Muscle layer of colon (tissue), 2 donors: ENCODE measurements at regions not wholly inside any gene's neighbourhood (a gene's known extent, or its start where the extent isn't known, plus 50 kb on each side); places are given as distances from the start of the nearest gene placed in this dataset.
"Not testable (repeated sequence)": the region's sequence is repeated elsewhere in the genome, so short reads cannot be mapped to it uniquely, and the experiment has no call there.

Experiments
- H3K27ac ChIP-seq: one replicate; pipeline ENCODE4 v1.7.0; 2013; ENCODE audit warnings: low read depth, mild to moderate bottlenecking, low read length, moderate library complexity
- H3K27me3 ChIP-seq, 2 donors: one replicate each; pipeline ENCODE4 v1.7.0; 2013; ENCODE audit warnings: low read length in 2 of 2, mild to moderate bottlenecking in 2 of 2; ENCODE audit not compliant: insufficient read depth in 2 of 2, control insufficient read depth in 1 of 2
- H3K36me3 ChIP-seq: one replicate; pipeline ENCODE4 v1.7.0; 2013; ENCODE audit warnings: mild to moderate bottlenecking, low read length; ENCODE audit not compliant: insufficient read depth
- H3K4me1 ChIP-seq: one replicate; pipeline ENCODE4 v1.7.0; 2013; ENCODE audit warnings: mild to moderate bottlenecking, low read length; ENCODE audit not compliant: insufficient read depth
- H3K4me3 ChIP-seq, 2 donors: one replicate each; pipeline ENCODE4 v1.7.0; 2013; ENCODE audit warnings: low read length in 2 of 2, low read depth in 1 of 2, mild to moderate bottlenecking in 1 of 2, moderate library complexity in 1 of 2
- H3K9ac ChIP-seq: one replicate; pipeline ENCODE4 v1.7.0; 2013; ENCODE audit warnings: low read length
- H3K9me3 ChIP-seq: one replicate; pipeline ENCODE4 v1.7.0; 2013; ENCODE audit warnings: mild to moderate bottlenecking, low read length
- donor health status: abdominal sarcoma.
- donor health status: Adenocarcinoma of cecum.

DNA sequence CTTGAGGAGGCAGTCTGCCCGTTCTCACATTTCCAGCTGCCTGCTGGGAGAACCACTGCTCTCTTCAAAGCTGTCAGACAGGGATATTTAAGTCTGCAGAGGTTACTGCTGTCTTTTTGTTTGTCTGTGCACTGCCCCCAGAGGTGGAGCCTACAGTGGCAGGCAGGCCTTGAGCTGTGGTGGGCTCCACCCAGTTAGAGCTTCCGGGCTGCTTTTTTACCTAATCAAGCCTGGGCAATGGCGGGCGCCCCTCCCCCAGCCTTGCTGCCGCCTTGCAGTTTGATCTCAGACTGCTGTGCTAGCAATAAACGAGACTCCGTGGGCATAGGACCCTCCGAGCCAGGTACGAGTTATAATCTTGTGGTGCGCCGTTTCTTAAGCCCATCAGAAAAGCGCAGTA lies 414.6 kb upstream of the GRIN3A start:
- H3K4me1 ChIP-seq, H3K36me3 ChIP-seq, H3K9me3 ChIP-seq, H3K4me3 ChIP-seq, H3K9ac ChIP-seq, H3K27ac ChIP-seq, H3K27me3 ChIP-seq: not testable (repeated sequence)

DNA sequence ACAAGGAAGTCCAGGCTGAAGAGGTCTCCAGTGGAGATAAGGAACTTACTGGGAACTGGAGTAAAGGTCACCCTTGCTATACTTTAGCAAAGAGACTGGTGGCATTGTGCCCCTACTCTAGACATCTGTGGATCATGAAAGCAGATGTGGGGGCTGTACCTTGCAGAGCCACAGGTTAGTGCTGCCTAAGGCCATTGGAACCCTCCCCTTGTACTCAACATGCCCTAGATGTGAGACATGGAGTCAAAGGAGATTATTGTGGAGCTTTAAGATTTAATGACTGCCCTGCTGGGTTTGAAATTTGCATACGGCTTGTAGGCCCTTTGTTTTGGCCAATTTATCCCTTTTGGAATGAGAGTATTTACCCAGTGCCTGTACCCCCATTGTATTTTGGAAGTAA lies 397.3 kb upstream of the GRIN3A start:
- Histone ChIP-seq H3K4me3 (no peak overlapping the region), H3K27me3 (no peaks in the 10 kb centered on the region), H3K9ac (no peak overlapping the region), H3K9me3 (no peaks in the 10 kb centered on the region), H3K36me3 (no peaks in the 10 kb centered on the region), H3K4me1 (no peaks in the 10 kb centered on the region), H3K27ac (no peak overlapping the region)

DNA sequence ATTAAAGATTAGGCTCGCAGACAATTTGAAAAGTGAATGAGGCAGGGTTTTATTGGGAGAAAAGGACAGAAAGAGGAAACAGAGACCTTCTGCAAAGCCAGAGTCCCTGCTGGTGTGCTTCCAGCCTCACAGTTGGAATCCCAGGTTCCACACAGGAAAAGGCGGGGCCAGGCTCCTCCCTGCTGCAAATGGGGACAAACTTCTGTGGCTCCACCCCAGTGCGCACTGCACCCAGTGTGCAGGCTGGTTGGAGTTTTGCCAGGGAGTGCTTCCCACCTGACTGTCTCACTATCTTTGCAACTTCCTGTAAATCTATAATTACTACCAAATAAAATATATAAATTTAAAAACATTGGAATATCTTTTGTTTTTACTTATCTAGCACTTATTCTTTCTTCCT lies 386.0 kb upstream of the GRIN3A start:
- H3K4me3 ChIP-seq: no peak overlapping the region
- H3K36me3 ChIP-seq: no peaks in the 10 kb centered on the region
- no peak overlapping the region for H3K9ac ChIP-seq
- H3K9me3 ChIP-seq: no peaks in the 10 kb centered on the region
- no peaks in the 10 kb centered on the region for H3K27me3 ChIP-seq
- no peak overlapping the region for H3K27ac ChIP-seq
- H3K4me1 ChIP-seq: no peaks in the 10 kb centered on the region

DNA sequence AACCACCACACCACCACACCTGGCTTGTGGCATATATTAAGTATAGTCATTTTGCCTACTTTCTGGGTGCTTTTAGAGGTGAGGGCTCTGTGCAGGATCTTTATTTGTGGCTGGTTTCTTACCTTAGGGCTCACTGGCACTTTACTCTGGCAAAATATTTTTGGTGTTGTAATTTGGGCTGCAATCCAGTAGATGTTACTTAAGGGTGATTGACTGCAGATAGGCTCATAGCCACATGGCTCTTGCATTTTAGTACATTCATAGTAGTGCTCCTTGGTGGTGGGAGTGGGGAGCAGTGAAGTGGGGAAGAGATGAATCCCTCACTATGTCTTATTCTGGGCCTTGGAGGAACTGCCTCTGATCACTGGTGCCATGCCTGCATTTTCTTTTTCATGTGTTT lies 376.1 kb upstream of the GRIN3A start:
- Histone ChIP-seq H3K9me3 (no peaks in the 10 kb centered on the region), H3K27me3 (no peaks in the 10 kb centered on the region), H3K36me3 (no peaks in the 10 kb centered on the region), H3K9ac (no peak overlapping the region), H3K27ac (no peak overlapping the region), H3K4me1 (no peaks in the 10 kb centered on the region), H3K4me3 (no peak overlapping the region)

DNA sequence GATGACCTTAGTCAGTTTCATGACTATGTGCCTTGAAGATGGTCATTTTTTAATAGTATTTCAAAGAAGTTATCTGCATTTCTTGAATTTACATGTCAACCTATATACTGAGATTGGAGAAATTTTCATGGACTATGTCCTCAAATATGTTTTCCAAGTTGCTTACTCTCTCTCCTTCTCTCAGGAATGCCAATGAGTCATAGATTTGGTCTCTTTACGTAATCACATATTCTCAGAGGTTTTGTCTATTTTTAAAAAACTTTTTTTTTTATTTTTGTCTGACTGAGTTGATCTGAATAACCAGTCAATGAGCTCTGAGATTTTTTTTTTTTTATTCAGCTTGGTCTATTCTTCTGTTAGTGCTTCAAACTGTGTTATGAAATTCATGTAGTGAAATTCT lies 374.7 kb upstream of the GRIN3A start:
- H3K4me1 ChIP-seq: no peaks in the 10 kb centered on the region
- H3K9me3 ChIP-seq: no peaks in the 10 kb centered on the region
- H3K27me3 ChIP-seq: no peaks in the 10 kb centered on the region
- H3K9ac ChIP-seq: no peak overlapping the region
- no peak overlapping the region for H3K27ac ChIP-seq
- H3K4me3 ChIP-seq: no peak overlapping the region
- no peaks in the 10 kb centered on the region for H3K36me3 ChIP-seq

DNA sequence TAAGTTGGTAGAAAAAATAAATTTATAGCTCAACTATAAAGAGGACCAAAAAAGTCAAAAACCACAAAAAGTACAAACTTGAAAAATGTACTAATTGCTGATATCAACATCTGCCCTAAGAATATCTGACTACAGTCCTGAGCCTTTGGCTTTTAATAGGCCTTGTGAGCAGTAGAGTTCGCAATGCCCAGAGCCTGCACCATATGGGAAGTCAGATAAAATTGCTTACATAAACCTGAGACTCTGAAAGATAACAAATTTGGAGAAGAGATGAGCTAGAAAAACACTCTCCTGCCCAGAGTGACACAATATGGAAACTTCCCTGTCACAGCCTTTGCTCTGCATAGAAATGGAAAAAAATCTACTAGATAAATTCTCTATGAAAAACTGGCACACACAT lies 368.0 kb upstream of the GRIN3A start:
- no peak overlapping the region for H3K9ac ChIP-seq
- no peaks in the 10 kb centered on the region for H3K27me3 ChIP-seq
- H3K9me3 ChIP-seq: no peaks in the 10 kb centered on the region
- no peak overlapping the region for H3K27ac ChIP-seq
- H3K4me3 ChIP-seq: no peak overlapping the region
- H3K36me3 ChIP-seq: no peaks in the 10 kb centered on the region
- no peaks in the 10 kb centered on the region for H3K4me1 ChIP-seq

DNA sequence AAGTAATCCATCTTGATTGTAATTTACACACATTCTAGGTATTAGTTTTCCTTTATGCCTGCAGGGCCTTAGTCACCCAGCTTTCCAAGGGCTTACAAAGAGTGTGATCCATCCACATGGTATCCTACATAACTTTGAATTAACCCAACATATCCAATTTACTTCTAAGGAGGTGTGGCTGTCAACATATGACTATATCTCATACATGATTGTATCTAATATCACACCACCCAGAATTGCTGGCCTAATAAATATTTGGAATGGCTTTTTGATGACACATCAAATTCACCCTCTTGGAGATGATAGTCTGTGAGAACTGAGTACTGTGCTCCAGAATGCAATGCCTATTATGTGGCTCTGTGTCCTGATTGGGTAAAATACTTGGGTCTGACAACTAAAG lies 363.3 kb upstream of the GRIN3A start:
- no peaks in the 10 kb centered on the region for H3K4me1 ChIP-seq
- no peak overlapping the region for H3K4me3 ChIP-seq
- no peak overlapping the region for H3K27ac ChIP-seq
- no peak overlapping the region for H3K9ac ChIP-seq
- H3K27me3 ChIP-seq: no peaks in the 10 kb centered on the region
- no peaks in the 10 kb centered on the region for H3K9me3 ChIP-seq
- H3K36me3 ChIP-seq: no peaks in the 10 kb centered on the region

DNA sequence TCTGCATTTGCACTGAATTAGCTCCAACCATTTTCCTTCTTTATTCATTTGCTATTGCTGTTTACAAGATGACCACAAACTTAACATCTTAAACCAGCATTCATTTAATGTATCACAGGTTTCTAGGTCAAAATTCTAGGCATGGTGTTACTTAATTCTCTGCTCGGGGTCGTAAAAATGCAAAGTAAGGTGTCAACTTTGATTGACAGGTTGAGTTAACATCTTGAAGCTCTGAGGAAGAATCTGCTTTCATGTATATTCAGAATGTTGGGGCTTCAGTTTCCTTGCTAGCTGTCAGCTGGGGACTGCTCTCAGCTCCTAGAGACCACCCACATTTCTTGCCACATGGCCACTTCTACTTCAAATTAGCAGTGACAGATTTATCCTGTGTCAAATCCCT lies 348.7 kb upstream of the GRIN3A start:
- Histone ChIP-seq H3K9ac (no peak overlapping the region), H3K27me3 (no peaks in the 10 kb centered on the region), H3K27ac (no peak overlapping the region), H3K4me1 (no peaks in the 10 kb centered on the region), H3K9me3 (no peaks in the 10 kb centered on the region), H3K4me3 (no peak overlapping the region), H3K36me3 (no peaks in the 10 kb centered on the region)

DNA sequence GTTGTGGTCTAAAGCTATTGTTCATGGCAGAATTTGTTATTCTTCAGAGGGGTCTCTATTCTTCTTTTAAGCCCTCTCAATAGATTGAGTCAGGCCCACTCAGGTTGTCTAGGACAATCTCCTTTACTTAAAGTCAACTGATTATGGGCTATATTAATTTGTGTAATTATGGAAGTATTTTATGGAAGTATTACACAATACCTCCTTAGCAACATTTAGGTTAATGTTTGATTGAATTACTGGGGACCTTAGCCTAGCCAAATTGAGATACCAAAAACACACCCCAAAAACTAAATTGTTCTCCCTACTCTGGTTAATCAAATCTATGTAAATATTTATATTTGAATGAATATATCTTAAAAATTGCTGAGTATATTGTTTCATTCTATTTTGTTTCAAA lies 347.1 kb upstream of the GRIN3A start:
- Histone ChIP-seq H3K27me3 (no peaks in the 10 kb centered on the region), H3K9ac (no peak overlapping the region), H3K27ac (no peak overlapping the region), H3K36me3 (no peaks in the 10 kb centered on the region), H3K4me3 (no peak overlapping the region), H3K4me1 (no peaks in the 10 kb centered on the region), H3K9me3 (no peaks in the 10 kb centered on the region)

DNA sequence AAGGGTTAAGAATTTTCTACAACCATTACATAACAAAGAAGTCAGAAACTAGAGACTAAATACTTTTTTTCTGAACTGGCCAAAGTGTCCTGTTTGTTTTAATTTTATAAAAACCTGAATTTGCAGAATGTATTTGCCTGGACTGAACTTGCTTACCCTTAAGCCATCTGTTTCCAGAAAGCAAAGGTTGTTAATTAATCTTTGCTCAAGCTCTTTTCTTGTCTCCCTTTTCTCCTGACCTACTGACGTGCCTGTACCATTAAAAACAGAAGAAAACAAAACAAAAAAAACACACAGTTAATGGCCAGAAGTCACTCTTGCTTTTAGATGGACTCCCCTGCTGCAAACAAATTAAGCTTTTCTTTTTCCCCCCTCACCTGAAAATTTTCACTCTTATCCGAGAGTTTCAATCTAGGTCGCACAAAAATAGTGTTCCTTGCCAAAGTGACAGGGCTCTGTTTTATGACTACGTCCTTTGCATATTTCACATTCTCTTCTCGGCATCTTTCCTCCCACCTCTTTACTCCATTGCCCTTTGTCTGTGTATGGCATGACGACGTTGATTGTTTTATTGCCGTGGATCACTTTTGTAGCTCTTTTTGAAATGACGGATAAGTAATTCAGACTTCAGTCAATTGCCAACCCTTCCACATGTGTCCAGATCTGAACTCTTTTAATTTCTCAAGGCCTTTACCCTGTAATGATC lies 333.8 kb upstream of the GRIN3A start:
- Histone ChIP-seq H3K27ac (no peak overlapping the region), H3K9ac (no peak overlapping the region), H3K27me3 (no peaks in the 10 kb centered on the region), H3K9me3 (no peaks in the 10 kb centered on the region), H3K4me1 (no peaks in the 10 kb centered on the region), H3K4me3 (no peak overlapping the region), H3K36me3 (no peaks in the 10 kb centered on the region)

DNA sequence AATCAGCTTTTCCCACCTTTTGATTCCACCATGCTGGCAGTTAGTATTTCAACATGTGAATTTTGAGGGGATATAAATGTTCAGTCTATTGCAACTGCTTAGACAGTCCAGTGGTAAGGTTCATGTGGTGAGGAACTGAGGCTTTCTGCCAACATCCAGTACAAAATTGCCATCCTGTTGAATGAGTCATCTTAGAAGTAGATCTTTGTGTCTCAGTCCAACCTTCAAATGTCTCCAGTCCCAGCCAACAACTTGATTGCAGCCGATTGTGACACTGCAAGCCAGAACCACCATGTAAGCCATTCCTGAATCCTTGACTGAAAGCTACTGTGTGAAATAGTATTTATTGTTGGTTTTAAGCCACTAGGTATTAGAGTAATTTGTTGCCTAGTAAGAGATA lies 331.5 kb upstream of the GRIN3A start:
- H3K4me1 ChIP-seq: no peaks in the 10 kb centered on the region
- no peak overlapping the region for H3K4me3 ChIP-seq
- no peak overlapping the region for H3K9ac ChIP-seq
- H3K9me3 ChIP-seq: no peaks in the 10 kb centered on the region
- H3K27me3 ChIP-seq: no peaks in the 10 kb centered on the region
- no peaks in the 10 kb centered on the region for H3K36me3 ChIP-seq
- H3K27ac ChIP-seq: no peak overlapping the region

DNA sequence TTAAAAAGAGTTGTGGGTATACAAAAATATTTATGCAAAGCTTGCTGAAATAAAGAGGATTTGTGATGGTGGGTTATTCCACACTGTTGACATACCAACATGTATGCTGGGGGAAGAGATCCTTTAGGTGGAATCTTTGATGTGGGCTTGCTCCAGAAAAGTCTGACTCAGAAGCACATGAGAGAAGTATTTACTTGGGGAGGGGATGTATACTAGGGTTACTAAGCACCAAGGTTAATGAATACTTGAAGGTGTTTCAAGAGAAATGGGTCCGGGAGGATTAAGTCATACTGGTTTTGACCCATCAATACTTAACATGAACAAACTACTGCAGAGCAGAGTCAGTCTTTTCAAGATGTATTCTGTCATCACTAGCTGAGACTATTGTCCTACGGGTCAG lies 316.4 kb upstream of the GRIN3A start:
- Histone ChIP-seq H3K36me3 (no peaks in the 10 kb centered on the region), H3K27ac (no peak overlapping the region), H3K9ac (no peak overlapping the region), H3K27me3 (no peaks in the 10 kb centered on the region), H3K4me1 (no peaks in the 10 kb centered on the region), H3K9me3 (no peaks in the 10 kb centered on the region), H3K4me3 (no peak overlapping the region)
